ENCODE measurements at regions not wholly inside any gene's neighbourhood (a gene's known extent, or its start where the extent isn't known, plus 50 kb on each side); places are given as distances from the start of the nearest gene placed in this dataset.

DNA sequence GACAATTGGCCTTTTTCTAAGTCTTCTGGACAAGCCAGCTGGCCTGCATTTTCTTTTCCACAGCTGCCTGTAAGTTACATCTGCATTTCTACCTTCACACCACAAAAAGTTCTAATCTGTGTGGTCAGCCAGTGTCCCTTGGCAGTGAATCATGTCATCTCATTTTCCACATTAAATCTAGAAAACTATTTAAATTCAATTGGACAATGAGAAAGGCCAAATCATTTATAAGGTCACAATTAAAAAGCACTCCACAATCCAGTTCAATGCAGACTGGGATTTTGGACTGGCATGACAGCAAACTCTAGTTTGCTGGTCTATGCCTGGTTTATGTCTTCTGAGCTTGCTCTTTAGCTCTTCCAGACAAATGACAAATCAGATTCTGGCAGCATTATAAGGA is 494.2 kb upstream of the SPHKAP start:
- H3K27me3 ChIP-seq (ENCODE audit: insufficient read depth, low read length), result no peaks in the 10 kb centered on the region
- no peak overlapping the region for H3K4me3 ChIP-seq (ENCODE audit: low read depth, low read length, poor library complexity, severe bottlenecking)
- no peak overlapping the region for H3K27ac ChIP-seq (ENCODE audit: low read depth, low read length, poor library complexity, severe bottlenecking)
- no peak for TF ChIP-seq EZH2 (IDR thresholded peaks at IDR 0.05; ENCODE audit: borderline replicate concordance, low read length)
- TF ChIP-seq, protein P1, sequence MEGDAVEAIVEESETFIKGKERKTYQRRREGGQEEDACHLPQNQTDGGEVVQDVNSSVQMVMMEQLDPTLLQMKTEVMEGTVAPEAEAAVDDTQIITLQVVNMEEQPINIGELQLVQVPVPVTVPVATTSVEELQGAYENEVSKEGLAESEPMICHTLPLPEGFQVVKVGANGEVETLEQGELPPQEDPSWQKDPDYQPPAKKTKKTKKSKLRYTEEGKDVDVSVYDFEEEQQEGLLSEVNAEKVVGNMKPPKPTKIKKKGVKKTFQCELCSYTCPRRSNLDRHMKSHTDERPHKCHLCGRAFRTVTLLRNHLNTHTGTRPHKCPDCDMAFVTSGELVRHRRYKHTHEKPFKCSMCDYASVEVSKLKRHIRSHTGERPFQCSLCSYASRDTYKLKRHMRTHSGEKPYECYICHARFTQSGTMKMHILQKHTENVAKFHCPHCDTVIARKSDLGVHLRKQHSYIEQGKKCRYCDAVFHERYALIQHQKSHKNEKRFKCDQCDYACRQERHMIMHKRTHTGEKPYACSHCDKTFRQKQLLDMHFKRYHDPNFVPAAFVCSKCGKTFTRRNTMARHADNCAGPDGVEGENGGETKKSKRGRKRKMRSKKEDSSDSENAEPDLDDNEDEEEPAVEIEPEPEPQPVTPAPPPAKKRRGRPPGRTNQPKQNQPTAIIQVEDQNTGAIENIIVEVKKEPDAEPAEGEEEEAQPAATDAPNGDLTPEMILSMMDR (IDR thresholded peaks at IDR 0.05; ENCODE audit: low read length), result no peak
- no peak overlapping the region for H3K9ac ChIP-seq (ENCODE audit: low read length)
- no peaks in the 10 kb centered on the region for H4K20me1 ChIP-seq (ENCODE audit: insufficient read depth, low read length)
- H3K9me3 ChIP-seq (ENCODE audit: low read length), result no peaks in the 10 kb centered on the region
- no peaks in the 10 kb centered on the region for H3F3A ChIP-seq (ENCODE audit: insufficient read depth, low read length)
- H3K9me2 ChIP-seq (ENCODE audit: low read depth, low read length), result no peaks in the 10 kb centered on the region
- H2AFZ ChIP-seq (ENCODE audit: low read length), result no peak overlapping the region
- H3K4me1 ChIP-seq (ENCODE audit: insufficient read depth, low read length, severe bottlenecking), result no peaks in the 10 kb centered on the region
- no peaks in the 10 kb centered on the region for H3K36me3 ChIP-seq (ENCODE audit: insufficient read depth, low read length)
- H3K4me2 ChIP-seq (ENCODE audit: low read length), result no peak overlapping the region
- H3K79me2 ChIP-seq (ENCODE audit: insufficient read depth, low read length), result no peaks in the 10 kb centered on the region

DNA sequence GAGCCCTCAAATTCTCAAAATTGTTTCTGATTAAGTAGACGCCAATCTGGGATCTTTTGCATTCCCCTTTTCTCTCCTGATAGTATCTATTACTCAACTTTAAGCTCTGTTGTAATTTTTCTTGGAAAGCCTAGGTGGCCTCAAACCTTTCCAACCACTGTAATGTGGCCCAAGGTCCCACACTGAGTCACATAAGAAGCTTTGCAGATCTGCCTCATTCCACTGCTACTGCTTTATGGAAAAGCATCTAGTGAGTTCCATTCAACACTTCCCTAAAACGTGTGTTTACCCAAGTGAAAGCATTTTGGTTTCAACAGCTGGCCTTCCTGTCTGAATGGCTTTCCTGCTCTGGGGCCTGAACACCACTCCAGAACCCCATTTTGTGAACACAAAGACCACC is 493.6 kb upstream of the SPHKAP start:
- no peak overlapping the region for H3K4me2 ChIP-seq (ENCODE audit: low read length)
- no peaks in the 10 kb centered on the region for H3K79me2 ChIP-seq (ENCODE audit: insufficient read depth, low read length)
- TF ChIP-seq, protein P1 (IDR thresholded peaks at IDR 0.05; ENCODE audit: low read length), result no peak
- TF ChIP-seq EZH2 (IDR thresholded peaks at IDR 0.05; ENCODE audit: borderline replicate concordance, low read length), result no peak

DNA sequence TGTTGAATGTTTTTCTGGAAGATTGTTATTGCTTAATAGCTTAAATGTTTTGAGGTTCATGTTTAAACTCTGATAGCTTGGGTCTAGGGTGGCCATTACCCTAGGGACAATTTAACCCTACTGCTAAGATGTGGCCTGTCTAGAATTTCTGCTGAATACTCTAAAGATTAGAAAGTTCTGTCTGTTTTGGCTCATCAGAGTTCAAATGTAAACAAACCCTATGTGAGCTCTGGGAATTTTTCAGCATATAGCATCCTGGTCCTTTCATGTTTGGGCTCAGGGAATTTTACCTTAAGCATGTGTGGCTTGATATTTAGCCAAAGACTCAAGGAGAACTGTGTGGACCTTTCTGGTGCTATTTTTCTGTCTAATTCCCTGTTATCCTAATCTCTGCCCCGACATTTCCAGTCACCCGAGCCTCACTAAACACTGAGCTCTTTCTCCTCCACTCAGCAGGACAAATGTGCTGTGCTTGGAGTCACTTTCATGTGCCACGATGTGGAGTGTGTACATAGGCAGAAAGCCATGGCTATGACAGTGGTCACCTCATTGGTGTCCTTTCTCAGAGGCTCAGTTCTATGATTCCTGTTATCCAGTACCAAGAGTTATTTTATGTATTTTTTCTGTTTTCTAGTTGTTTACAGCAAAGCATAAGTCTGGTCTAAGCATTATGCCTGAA is 492.5 kb upstream of the SPHKAP start:
- Histone ChIP-seq H3K36me3 (ENCODE audit: insufficient read depth, low read length) (no peaks in the 10 kb centered on the region), H3K4me3 (ENCODE audit: low read depth, low read length, poor library complexity, severe bottlenecking) (no peak overlapping the region), H3K9me3 (ENCODE audit: low read length) (no peaks in the 10 kb centered on the region), H3K4me1 (ENCODE audit: insufficient read depth, low read length, severe bottlenecking) (no peaks in the 10 kb centered on the region), H3F3A (ENCODE audit: insufficient read depth, low read length) (no peaks in the 10 kb centered on the region), H2AFZ (ENCODE audit: low read length) (no peak overlapping the region), H3K9ac (ENCODE audit: low read length) (no peak overlapping the region), H3K4me2 (ENCODE audit: low read length) (no peak overlapping the region), H3K9me2 (ENCODE audit: low read depth, low read length) (no peaks in the 10 kb centered on the region), H3K27ac (ENCODE audit: low read depth, low read length, poor library complexity, severe bottlenecking) (no peak overlapping the region), H3K79me2 (ENCODE audit: insufficient read depth, low read length) (no peaks in the 10 kb centered on the region), H3K27me3 (ENCODE audit: insufficient read depth, low read length) (no peaks in the 10 kb centered on the region), H4K20me1 (ENCODE audit: insufficient read depth, low read length) (no peaks in the 10 kb centered on the region)
- TF ChIP-seq, protein P1 (IDR thresholded peaks at IDR 0.05; ENCODE audit: low read length), result no peak
- no peak for TF ChIP-seq EZH2 (IDR thresholded peaks at IDR 0.05; ENCODE audit: borderline replicate concordance, low read length)

More for the DNA sequence above, 493.6 kb upstream of the SPHKAP start:
- Histone ChIP-seq H3K4me1 (ENCODE audit: insufficient read depth, low read length, severe bottlenecking) (no peaks in the 10 kb centered on the region), H3K9ac (ENCODE audit: low read length) (no peak overlapping the region), H3K4me3 (ENCODE audit: low read depth, low read length, poor library complexity, severe bottlenecking) (no peak overlapping the region), H2AFZ (ENCODE audit: low read length) (no peak overlapping the region), H3F3A (ENCODE audit: insufficient read depth, low read length) (no peaks in the 10 kb centered on the region), H4K20me1 (ENCODE audit: insufficient read depth, low read length) (no peaks in the 10 kb centered on the region), H3K9me2 (ENCODE audit: low read depth, low read length) (no peaks in the 10 kb centered on the region), H3K27me3 (ENCODE audit: insufficient read depth, low read length) (no peaks in the 10 kb centered on the region), H3K9me3 (ENCODE audit: low read length) (no peaks in the 10 kb centered on the region), H3K36me3 (ENCODE audit: insufficient read depth, low read length) (no peaks in the 10 kb centered on the region), H3K27ac (ENCODE audit: low read depth, low read length, poor library complexity, severe bottlenecking) (no peak overlapping the region)
